ENCODE measurements at regions not wholly inside any gene's neighbourhood (a gene's known extent, or its start where the extent isn't known, plus 50 kb on each side); places are given as distances from the start of the nearest gene placed in this dataset.

DNA sequence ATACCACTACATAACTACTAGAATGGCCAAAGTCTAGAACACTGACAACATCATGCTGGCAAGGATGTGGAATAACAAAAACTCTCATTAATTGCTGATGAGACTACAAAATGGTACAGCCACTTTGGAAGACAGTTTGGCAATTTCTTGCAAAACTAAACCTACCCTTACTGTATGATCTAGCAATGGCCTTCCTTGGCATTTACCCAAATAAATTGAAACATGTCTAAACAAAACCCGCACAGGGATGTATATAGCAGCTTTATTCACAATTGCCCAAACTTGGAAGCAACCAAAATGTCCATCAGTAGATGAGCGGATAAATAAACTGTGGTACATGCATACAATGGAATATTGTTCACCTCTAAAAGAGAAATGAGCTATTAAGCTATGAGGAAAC lies 87.9 kb upstream of the SLC24A5 start:
- Histone ChIP-seq H3K36me3 (ENCODE audit: control insufficient read depth, insufficient read depth, low read length) (no peaks in the 10 kb centered on the region), H3K27me3 (ENCODE audit: control insufficient read depth, insufficient read depth, low read length) (no peaks in the 10 kb centered on the region), H3K4me1 (ENCODE audit: control insufficient read depth, insufficient read depth, low read length) (no peaks in the 10 kb centered on the region), H3K9me3 (ENCODE audit: control insufficient read depth, insufficient read depth, low read length) (no peaks in the 10 kb centered on the region), H3K27ac (ENCODE audit: low read length) (no peak overlapping the region), H3K4me3 (ENCODE audit: low read length) (no peak overlapping the region)
- no peak for DNase-seq (ENCODE audit: low read depth, low spot score)
- no CpG with 5 or more reads among the region's 2 CpGs for WGBS (ENCODE audit: insufficient coverage, insufficient read length)

DNA sequence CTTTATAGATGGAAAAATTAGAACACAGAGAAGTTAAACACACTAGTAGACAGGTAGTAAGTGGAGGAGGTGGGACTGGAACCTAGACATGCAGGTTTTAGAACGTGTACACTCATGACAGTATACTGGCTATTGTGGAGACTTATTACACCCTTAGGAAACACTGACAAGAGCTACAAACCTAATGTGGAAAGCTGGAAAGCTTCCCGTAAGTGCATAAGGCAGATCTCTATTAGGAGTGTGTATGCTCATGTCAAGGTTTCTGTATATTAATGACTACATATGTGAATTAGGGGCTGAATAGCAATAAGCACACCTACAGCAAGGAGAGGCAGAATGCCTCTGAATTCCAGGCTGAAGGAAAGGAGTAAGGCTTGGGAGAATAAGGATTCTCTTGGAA lies 82.6 kb upstream of the SLC24A5 start:
- no peaks in the 10 kb centered on the region for H3K9me3 ChIP-seq (ENCODE audit: control insufficient read depth, insufficient read depth, low read length)
- no peaks in the 10 kb centered on the region for H3K4me1 ChIP-seq (ENCODE audit: control insufficient read depth, insufficient read depth, low read length)
- no peak overlapping the region for H3K27ac ChIP-seq (ENCODE audit: low read length)
- no peaks in the 10 kb centered on the region for H3K27me3 ChIP-seq (ENCODE audit: control insufficient read depth, insufficient read depth, low read length)
- no peak overlapping the region for H3K4me3 ChIP-seq (ENCODE audit: low read length)
- no peak for DNase-seq (ENCODE audit: low read depth, low spot score)
- no peaks in the 10 kb centered on the region for H3K36me3 ChIP-seq (ENCODE audit: control insufficient read depth, insufficient read depth, low read length)
- WGBS (ENCODE audit: insufficient coverage, insufficient read length) = no CpG with 5 or more reads among the region's 2 CpGs

- Histone ChIP-seq H3K27ac (ENCODE audit: low read length) (no peak overlapping the region), H3K27me3 (ENCODE audit: control insufficient read depth, insufficient read depth, low read length) (no peaks in the 10 kb centered on the region), H3K4me1 (ENCODE audit: control insufficient read depth, insufficient read depth, low read length) (no peaks in the 10 kb centered on the region), H3K36me3 (ENCODE audit: control insufficient read depth, insufficient read depth, low read length) (no peaks in the 10 kb centered on the region), H3K9me3 (ENCODE audit: control insufficient read depth, insufficient read depth, low read length) (no peaks in the 10 kb centered on the region), H3K4me3 (ENCODE audit: low read length) (no peak overlapping the region)
- DNase-seq (ENCODE audit: low read depth, low spot score) = no peak
- no CpG with 5 or more reads among the region's 6 CpGs for WGBS (ENCODE audit: insufficient coverage, insufficient read length)
These were observed 80.5 kb upstream of the SLC24A5 start for GRCh38 chr15:48040166-48040817.

DNA sequence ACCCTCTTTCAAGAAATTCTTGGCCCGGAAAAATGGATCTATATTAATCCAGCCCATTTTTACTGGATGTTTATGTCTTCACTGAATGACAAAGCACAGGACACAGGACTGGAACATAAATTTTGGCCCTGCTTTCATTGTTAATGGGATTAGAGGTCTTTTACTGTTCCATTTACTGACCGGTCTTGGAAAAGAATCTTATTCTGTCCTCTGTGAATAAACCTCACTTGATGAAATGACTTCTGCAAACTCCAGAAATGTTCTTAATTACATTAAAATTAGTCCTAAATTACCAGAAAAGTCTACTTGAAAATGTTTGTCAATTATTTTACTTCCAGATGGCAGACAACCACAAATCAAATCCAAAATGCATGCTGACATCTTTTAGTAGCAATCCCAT lies 79.3 kb upstream of the SLC24A5 start:
- WGBS (ENCODE audit: insufficient coverage, insufficient read length) = no CpG with 5 or more reads among the region's 2 CpGs

DNA sequence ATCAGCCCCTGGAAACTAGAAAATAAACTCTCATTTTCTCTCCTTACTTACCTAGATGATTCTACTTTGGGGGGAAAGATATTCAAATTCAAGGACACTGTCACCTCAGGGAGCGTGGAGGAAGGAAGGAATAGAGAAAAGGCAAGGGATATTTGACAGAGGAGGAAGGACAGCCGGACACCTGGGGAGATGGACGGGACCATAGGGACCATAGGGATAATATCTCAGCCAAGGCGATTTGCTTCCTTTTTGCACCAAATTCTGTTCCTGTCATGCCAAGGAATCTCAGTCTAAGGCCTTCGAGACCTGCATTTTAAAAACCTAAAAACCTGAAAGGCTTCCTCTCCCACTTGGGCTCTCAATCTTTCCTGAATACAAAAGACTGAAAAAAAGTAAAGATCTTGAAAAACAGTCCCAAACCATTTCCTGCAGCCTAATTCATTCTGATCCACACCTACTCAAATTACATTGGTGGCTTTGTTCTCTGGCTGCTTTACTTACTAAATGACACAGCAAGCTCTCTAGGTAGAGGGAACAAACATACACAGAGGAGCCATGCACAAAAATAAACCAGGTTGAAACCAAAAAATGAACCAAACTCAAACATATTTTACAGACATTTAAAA lies 73.9 kb upstream of the SLC24A5 start:
- Histone ChIP-seq H3K4me3 (ENCODE audit: low read length) (no peak overlapping the region), H3K4me1 (ENCODE audit: control insufficient read depth, insufficient read depth, low read length) (peaks cover 2% of the 10 kb centered on the region; the same call in 1 of the 2 replicates), H3K36me3 (ENCODE audit: control insufficient read depth, insufficient read depth, low read length) (no peaks in the 10 kb centered on the region), H3K9me3 (ENCODE audit: control insufficient read depth, insufficient read depth, low read length) (no peaks in the 10 kb centered on the region), H3K27ac (ENCODE audit: low read length) (peak overlapping the region; percentile 75), H3K27me3 (ENCODE audit: control insufficient read depth, insufficient read depth, low read length) (no peaks in the 10 kb centered on the region)
- no CpG with 5 or more reads among the region's 5 CpGs for WGBS (ENCODE audit: insufficient coverage, insufficient read length)
- peak; percentile 20 for DNase-seq (ENCODE audit: low read depth, low spot score)

More for the DNA sequence above, 79.3 kb upstream of the SLC24A5 start:
- H3K36me3 ChIP-seq (ENCODE audit: control insufficient read depth, insufficient read depth, low read length) = no peaks in the 10 kb centered on the region
- H3K9me3 ChIP-seq (ENCODE audit: control insufficient read depth, insufficient read depth, low read length) = no peaks in the 10 kb centered on the region
- H3K27ac ChIP-seq (ENCODE audit: low read length) = no peak overlapping the region
- no peak for DNase-seq (ENCODE audit: low read depth, low spot score)
- H3K4me3 ChIP-seq (ENCODE audit: low read length) = no peak overlapping the region
- peaks cover 1% of the 10 kb centered on the region; the same call in 1 of the 2 replicates for H3K4me1 ChIP-seq (ENCODE audit: control insufficient read depth, insufficient read depth, low read length)
- H3K27me3 ChIP-seq (ENCODE audit: control insufficient read depth, insufficient read depth, low read length) = no peaks in the 10 kb centered on the region

DNA sequence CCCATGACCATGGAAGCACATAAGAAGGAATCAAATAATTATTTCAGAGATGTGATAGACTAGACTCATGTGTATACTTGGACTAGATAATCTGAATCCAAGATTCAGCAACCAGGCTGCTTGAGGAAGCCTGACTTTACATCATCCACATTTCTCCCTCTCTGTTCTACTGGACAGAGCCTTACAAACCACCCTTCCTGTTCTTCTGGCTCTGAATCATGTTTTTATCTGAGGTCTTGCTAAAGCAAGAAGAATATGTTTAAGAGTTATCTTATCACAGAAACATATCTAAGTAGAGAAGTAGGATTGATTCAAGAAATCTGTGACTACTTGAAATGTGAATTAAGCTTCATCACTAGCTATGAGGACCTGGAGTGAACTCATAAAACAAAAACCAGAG lies 71.1 kb upstream of the SLC24A5 start:
- Histone ChIP-seq H3K36me3 (ENCODE audit: control insufficient read depth, insufficient read depth, low read length) (no peaks in the 10 kb centered on the region), H3K9me3 (ENCODE audit: control insufficient read depth, insufficient read depth, low read length) (no peaks in the 10 kb centered on the region), H3K27me3 (ENCODE audit: control insufficient read depth, insufficient read depth, low read length) (no peaks in the 10 kb centered on the region), H3K4me3 (ENCODE audit: low read length) (no peak overlapping the region), H3K27ac (ENCODE audit: low read length) (no peak overlapping the region), H3K4me1 (ENCODE audit: control insufficient read depth, insufficient read depth, low read length) (peaks cover 2% of the 10 kb centered on the region; the same call in 1 of the 2 replicates)
- DNase-seq (ENCODE audit: low read depth, low spot score) = no peak

DNA sequence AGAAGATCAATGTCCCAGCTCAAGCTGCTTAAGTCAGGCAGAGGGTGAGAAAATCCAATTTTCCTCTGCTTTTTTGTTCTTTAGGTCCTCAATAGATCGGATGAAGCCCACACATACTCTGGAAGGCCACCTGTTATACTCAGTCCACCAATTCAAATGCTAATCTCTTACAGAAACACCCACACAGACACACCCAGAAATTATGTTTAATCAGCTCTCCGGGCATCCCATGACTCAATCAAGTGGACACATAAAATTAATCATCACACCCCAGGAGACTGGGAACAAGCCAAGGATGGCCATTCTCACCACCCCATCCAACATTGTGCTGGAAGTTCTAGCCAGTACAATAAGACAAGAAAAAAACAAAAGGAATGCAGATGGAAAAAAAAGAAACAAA lies 67.8 kb upstream of the SLC24A5 start:
- Histone ChIP-seq H3K27ac (ENCODE audit: low read length) (no peak overlapping the region), H3K36me3 (ENCODE audit: control insufficient read depth, insufficient read depth, low read length) (no peaks in the 10 kb centered on the region), H3K4me3 (ENCODE audit: low read length) (no peak overlapping the region), H3K4me1 (ENCODE audit: control insufficient read depth, insufficient read depth, low read length) (no peaks in the 10 kb centered on the region), H3K27me3 (ENCODE audit: control insufficient read depth, insufficient read depth, low read length) (no peaks in the 10 kb centered on the region), H3K9me3 (ENCODE audit: control insufficient read depth, insufficient read depth, low read length) (no peaks in the 10 kb centered on the region)
- DNase-seq (ENCODE audit: low read depth, low spot score) = no peak
- WGBS (ENCODE audit: insufficient coverage, insufficient read length) = no CpG with 5 or more reads among the region's 2 CpGs

- Histone ChIP-seq H3K4me1 (ENCODE audit: control insufficient read depth, insufficient read depth, low read length) (no peaks in the 10 kb centered on the region), H3K4me3 (ENCODE audit: low read length) (no peak overlapping the region), H3K36me3 (ENCODE audit: control insufficient read depth, insufficient read depth, low read length) (no peaks in the 10 kb centered on the region), H3K27ac (ENCODE audit: low read length) (no peak overlapping the region), H3K9me3 (ENCODE audit: control insufficient read depth, insufficient read depth, low read length) (no peaks in the 10 kb centered on the region), H3K27me3 (ENCODE audit: control insufficient read depth, insufficient read depth, low read length) (no peaks in the 10 kb centered on the region)
- no peak for DNase-seq (ENCODE audit: low read depth, low spot score)
These were observed 62.4 kb upstream of the SLC24A5 start for GRCh38 chr15:48058371-48058770.

DNA sequence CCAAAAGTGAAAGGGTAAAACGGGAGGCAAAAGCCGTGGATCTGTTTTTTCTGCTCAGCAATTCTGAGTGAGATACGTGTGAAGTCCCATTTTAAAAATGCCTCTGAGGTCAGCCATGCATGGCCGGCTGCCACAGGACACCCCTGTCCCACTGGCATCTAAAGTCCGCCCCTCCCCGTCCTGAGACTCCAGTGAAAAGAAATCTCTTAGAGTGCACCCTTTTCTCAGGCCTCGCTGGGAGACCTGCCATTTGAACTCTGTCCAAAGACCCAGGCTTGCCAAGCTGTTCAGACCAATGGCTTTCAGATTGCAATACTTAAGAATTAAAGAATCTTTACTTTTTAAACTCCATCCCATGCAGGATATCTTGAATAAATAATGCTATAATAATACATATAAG lies 61.0 kb upstream of the SLC24A5 start:
- no peak for DNase-seq (ENCODE audit: low read depth, low spot score)
- no CpG with 5 or more reads among the region's 7 CpGs for WGBS (ENCODE audit: insufficient coverage, insufficient read length)
- Histone ChIP-seq H3K27me3 (ENCODE audit: control insufficient read depth, insufficient read depth, low read length) (no peaks in the 10 kb centered on the region), H3K36me3 (ENCODE audit: control insufficient read depth, insufficient read depth, low read length) (no peaks in the 10 kb centered on the region), H3K9me3 (ENCODE audit: control insufficient read depth, insufficient read depth, low read length) (no peaks in the 10 kb centered on the region), H3K4me3 (ENCODE audit: low read length) (no peak overlapping the region), H3K27ac (ENCODE audit: low read length) (no peak overlapping the region), H3K4me1 (ENCODE audit: control insufficient read depth, insufficient read depth, low read length) (no peaks in the 10 kb centered on the region)

- no peaks in the 10 kb centered on the region for H3K36me3 ChIP-seq (ENCODE audit: control insufficient read depth, insufficient read depth, low read length)
- no peaks in the 10 kb centered on the region for H3K4me1 ChIP-seq (ENCODE audit: control insufficient read depth, insufficient read depth, low read length)
- H3K27me3 ChIP-seq (ENCODE audit: control insufficient read depth, insufficient read depth, low read length) = no peaks in the 10 kb centered on the region
- H3K9me3 ChIP-seq (ENCODE audit: control insufficient read depth, insufficient read depth, low read length) = no peaks in the 10 kb centered on the region
- WGBS (ENCODE audit: insufficient coverage, insufficient read length) = no CpG with 5 or more reads among the region's 1 CpG
- H3K27ac ChIP-seq (ENCODE audit: low read length) = no peak overlapping the region
- no peak overlapping the region for H3K4me3 ChIP-seq (ENCODE audit: low read length)
- DNase-seq (ENCODE audit: low read depth, low spot score) = no peak
These were observed 60.4 kb upstream of the SLC24A5 start for GRCh38 chr15:48060396-48060795.

- no peaks in the 10 kb centered on the region for H3K9me3 ChIP-seq (ENCODE audit: control insufficient read depth, insufficient read depth, low read length)
- H3K27ac ChIP-seq (ENCODE audit: low read length) = no peak overlapping the region
- no peak for DNase-seq (ENCODE audit: low read depth, low spot score)
- H3K4me1 ChIP-seq (ENCODE audit: control insufficient read depth, insufficient read depth, low read length) = no peaks in the 10 kb centered on the region
- no peak overlapping the region for H3K4me3 ChIP-seq (ENCODE audit: low read length)
- no CpG with 5 or more reads among the region's 6 CpGs for WGBS (ENCODE audit: insufficient coverage, insufficient read length)
- H3K36me3 ChIP-seq (ENCODE audit: control insufficient read depth, insufficient read depth, low read length) = no peaks in the 10 kb centered on the region
- H3K27me3 ChIP-seq (ENCODE audit: control insufficient read depth, insufficient read depth, low read length) = no peaks in the 10 kb centered on the region
These were observed 59.2 kb upstream of the SLC24A5 start for GRCh38 chr15:48061605-48062004.

All from iPS DF 6.9 (cell line).